ENCODE measurements at regions not wholly inside any gene's neighbourhood (a gene's known extent, or its start where the extent isn't known, plus 50 kb on each side); places are given as distances from the start of the nearest gene placed in this dataset.

GRCh38 chr4:144463896-144464295 lies 182.1 kb upstream of the HHIP start:
- no peak for DNase-seq (ENCODE audit: low spot score)

GRCh38 chr4:144465546-144465945 lies 180.4 kb upstream of the HHIP start:
- DNase-seq (ENCODE audit: low spot score) = no peak

- no peak for DNase-seq (ENCODE audit: low spot score)
Measured at GRCh38 chr4:144480068-144480467, 165.9 kb upstream of the HHIP start.

GRCh38 chr4:144489831-144490230 lies 156.1 kb upstream of the HHIP start:
- no peak for DNase-seq (ENCODE audit: low spot score)

GRCh38 chr4:144494280-144494679 lies 151.7 kb upstream of the HHIP start:
- DNase-seq (ENCODE audit: low spot score) = no peak

GRCh38 chr4:144495944-144496343 lies 150.0 kb upstream of the HHIP start:
- DNase-seq (ENCODE audit: low spot score) = no peak

- DNase-seq (ENCODE audit: low spot score) = no peak
Measured at GRCh38 chr4:144499777-144500176, 146.2 kb upstream of the HHIP start.

- DNase-seq (ENCODE audit: low spot score) = no peak
Measured at GRCh38 chr4:144501231-144501780, 144.7 kb upstream of the HHIP start.

GRCh38 chr4:144504883-144505282 lies 141.1 kb upstream of the HHIP start:
- DNase-seq (ENCODE audit: low spot score) = no peak

GRCh38 chr4:144507311-144508101 lies 138.4 kb upstream of the HHIP start:
- DNase-seq (ENCODE audit: low spot score) = no peak

GRCh38 chr4:144509088-144510015 lies 136.6 kb upstream of the HHIP start:
- no peak for DNase-seq (ENCODE audit: low spot score)

GRCh38 chr4:144514736-144515135 lies 131.2 kb upstream of the HHIP start:
- no peak for DNase-seq (ENCODE audit: low spot score)

GRCh38 chr4:144518181-144518895 lies 127.6 kb upstream of the HHIP start:
- no peak for DNase-seq (ENCODE audit: low spot score)

- DNase-seq (ENCODE audit: low spot score) = no peak
Measured at GRCh38 chr4:144531841-144532240, 114.1 kb upstream of the HHIP start.

- no peak for DNase-seq (ENCODE audit: low spot score)
Measured at GRCh38 chr4:144547678-144548298, 98.2 kb upstream of the HHIP start.

- DNase-seq (ENCODE audit: low spot score) = no peak
Measured at GRCh38 chr4:144556636-144557035, 89.3 kb upstream of the HHIP start.

GRCh38 chr4:144557404-144557803 lies 88.6 kb upstream of the HHIP start:
- DNase-seq (ENCODE audit: low spot score) = no peak

GRCh38 chr4:144562019-144562705 lies 83.8 kb upstream of the HHIP start:
- no peak for DNase-seq (ENCODE audit: low spot score)

- no peak for DNase-seq (ENCODE audit: low spot score)
Measured at GRCh38 chr4:144564358-144564757, 81.6 kb upstream of the HHIP start.

- DNase-seq (ENCODE audit: low spot score) = no peak
Measured at GRCh38 chr4:144565527-144566195, 80.3 kb upstream of the HHIP start.

GRCh38 chr4:144572660-144573059 lies 73.3 kb upstream of the HHIP start:
- DNase-seq (ENCODE audit: low spot score) = no peak
